GM23248 (cell line): ENCODE measurements at regions not wholly inside any gene's neighbourhood (a gene's known extent, or its start where the extent isn't known, plus 50 kb on each side); places are given as distances from the start of the nearest gene placed in this dataset.

Source experiments
- EZH2 ChIP-seq: fragments of 200-600 bp; sonication (generic); IDR thresholded peaks from 2 replicates; pipeline ENCODE4 v1.6.1; 2018; ENCODE audit warnings: antibody characterized with exemption, mild to moderate bottlenecking; ENCODE audit not compliant: insufficient read depth, poor library complexity, severe bottlenecking
- EZH2phosphoT487 ChIP-seq: fragments of 200-600 bp; sonication (generic); IDR thresholded peaks from 2 replicates; pipeline ENCODE4 v1.6.1; 2018; ENCODE audit warnings: antibody characterized with exemption, moderate library complexity, mild to moderate bottlenecking, low read depth; ENCODE audit not compliant: insufficient read depth

DNA sequence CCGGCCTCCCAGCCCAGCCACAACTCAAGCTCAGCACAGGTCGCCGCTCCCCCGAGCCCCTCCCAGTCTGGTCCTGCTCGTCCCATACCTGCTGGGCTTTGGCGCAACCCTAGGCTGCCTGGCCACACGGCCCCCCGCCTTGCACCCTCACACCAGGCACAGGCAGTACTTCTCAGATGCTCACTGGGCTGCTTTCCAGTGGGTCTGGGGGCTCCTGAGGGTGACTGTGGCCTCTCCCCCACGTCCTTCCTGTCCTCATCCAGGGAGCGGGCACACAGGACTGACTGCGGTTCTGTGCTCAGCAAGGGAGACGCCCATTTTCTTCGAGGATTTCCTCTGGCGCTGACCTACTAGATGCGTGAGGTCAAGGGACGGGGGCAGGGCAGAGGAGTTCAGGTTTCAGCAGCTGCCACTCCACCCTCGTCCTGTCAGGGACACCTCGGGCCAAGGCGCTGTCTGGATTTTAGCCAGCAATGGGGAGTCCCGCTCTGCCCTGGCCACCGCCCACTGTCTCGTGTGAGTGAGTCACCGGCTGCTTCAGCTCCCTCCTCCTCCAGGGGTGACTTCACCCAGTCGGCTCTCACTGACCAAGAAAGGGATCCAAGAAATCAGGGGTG is 115.8 kb downstream of the NPIPB11 start:
- TF ChIP-seq EZH2: no peak
- no peak for TF ChIP-seq EZH2phosphoT487
